HAP-1 (cell line): ENCODE measurements at regions not wholly inside any gene's neighbourhood (a gene's known extent, or its start where the extent isn't known, plus 50 kb on each side); places are given as distances from the start of the nearest gene placed in this dataset.

ENCODE experiments used
- DNase-seq, 2 experiments: peaks; one replicate each; pipeline ENCODE4 v3.0.0-alpha.2; 2016 to 2020; ENCODE audit warnings: low spot score in 2 of 2
- H3K27me3 ChIP-seq: fragments of 250-450 bp; sonication (Bioruptor Pico); 2 replicates; pipeline ENCODE4 v1.5.1; 2020; ENCODE audit warnings: low read depth, mild to moderate bottlenecking, moderate library complexity
- H3K36me3 ChIP-seq: fragments of 250-450 bp; sonication (Bioruptor Pico); replicated peaks from 2 replicates; pipeline ENCODE4 v1.5.1; 2020; ENCODE audit warnings: mild to moderate bottlenecking
- H3K4me1 ChIP-seq: fragments of 250-450 bp; sonication (Bioruptor Pico); 2 replicates; pipeline ENCODE4 v1.5.1; 2020; ENCODE audit warnings: mild to moderate bottlenecking
- H3K4me3 ChIP-seq: fragments of 250-450 bp; sonication (Bioruptor Pico); 2 replicates; pipeline ENCODE4 v1.5.1; 2020; ENCODE audit warnings: mild to moderate bottlenecking, moderate library complexity
- H3K9me3 ChIP-seq: fragments of 250-450 bp; sonication (Bioruptor Pico); 2 replicates; pipeline ENCODE4 v1.5.1; 2020; ENCODE audit warnings: mild to moderate bottlenecking, moderate library complexity
- in situ Hi-C: fragments of 300-500 bp; cut with MboI; formaldehyde crosslinking; loops from 3 replicates; pipeline ENCODE4 v1.14.3; 2020; ENCODE audit warnings: low sequenced_read_pairs, inconsistent platforms, mixed read lengths

- H3K36me3 ChIP-seq, result no peaks in the 10 kb centered on the region
- H3K4me1 ChIP-seq, result peaks cover 15% of the 10 kb centered on the region
- in situ Hi-C loops, result no loop called here
- H3K9me3 ChIP-seq, result 0 out of 2 replicates have a peak, but pooled peaks cover 2% of the 10 kb centered on the region
- no peak for DNase-seq
- H3K27me3 ChIP-seq, result no peaks in the 10 kb centered on the region
- no peak overlapping the region for H3K4me3 ChIP-seq
Observed at GRCh38 chr6:106894978-106895702, 79.4 kb downstream of the CD24 start.

- Histone ChIP-seq H3K27me3 (no peaks in the 10 kb centered on the region), H3K36me3 (no peaks in the 10 kb centered on the region), H3K4me1 (peaks cover 16% of the 10 kb centered on the region), H3K4me3 (no peak overlapping the region), H3K9me3 (0 out of 2 replicates have a peak, but pooled peaks cover 2% of the 10 kb centered on the region)
- DNase-seq, result no peak
- in situ Hi-C loops, result no loop called here
Observed at GRCh38 chr6:106892186-106892585, 82.3 kb downstream of the CD24 start.

GRCh38 chr6:106890447-106890846 lies 84.1 kb downstream of the CD24 start:
- no peak for DNase-seq
- no peaks in the 10 kb centered on the region for H3K27me3 ChIP-seq
- in situ Hi-C loops, result no loop called here
- H3K4me3 ChIP-seq, result no peak overlapping the region
- H3K9me3 ChIP-seq, result 0 out of 2 replicates have a peak, but pooled peaks cover 2% of the 10 kb centered on the region
- H3K4me1 ChIP-seq, result peaks cover 11% of the 10 kb centered on the region
- no peaks in the 10 kb centered on the region for H3K36me3 ChIP-seq

- Histone ChIP-seq H3K36me3 (no peaks in the 10 kb centered on the region), H3K4me1 (peaks cover 4% of the 10 kb centered on the region; the same call in 1 of the 2 replicates), H3K4me3 (no peak overlapping the region), H3K9me3 (no peaks in the 10 kb centered on the region), H3K27me3 (no peaks in the 10 kb centered on the region)
- no peak for DNase-seq
- in situ Hi-C loops, result no loop called here
Observed at GRCh38 chr6:106889692-106890091, 84.8 kb downstream of the CD24 start.

GRCh38 chr6:106886922-106887797 lies 87.4 kb downstream of the CD24 start:
- no peak overlapping the region for H3K4me3 ChIP-seq
- DNase-seq, result peak in 1 of 2 experiments; percentile 33
- H3K36me3 ChIP-seq, result no peaks in the 10 kb centered on the region
- peaks cover 4% of the 10 kb centered on the region; the same call in 1 of the 2 replicates for H3K4me1 ChIP-seq
- in situ Hi-C loops, result no loop called here
- no peaks in the 10 kb centered on the region for H3K27me3 ChIP-seq
- H3K9me3 ChIP-seq, result no peaks in the 10 kb centered on the region

- Histone ChIP-seq H3K9me3 (no peaks in the 10 kb centered on the region), H3K4me1 (peaks cover 6% of the 10 kb centered on the region), H3K36me3 (no peaks in the 10 kb centered on the region), H3K4me3 (no peak overlapping the region), H3K27me3 (no peaks in the 10 kb centered on the region)
- DNase-seq, result no peak
- in situ Hi-C loops, result no loop called here
Observed at GRCh38 chr6:106886081-106886843, 88.3 kb downstream of the CD24 start.

DNA sequence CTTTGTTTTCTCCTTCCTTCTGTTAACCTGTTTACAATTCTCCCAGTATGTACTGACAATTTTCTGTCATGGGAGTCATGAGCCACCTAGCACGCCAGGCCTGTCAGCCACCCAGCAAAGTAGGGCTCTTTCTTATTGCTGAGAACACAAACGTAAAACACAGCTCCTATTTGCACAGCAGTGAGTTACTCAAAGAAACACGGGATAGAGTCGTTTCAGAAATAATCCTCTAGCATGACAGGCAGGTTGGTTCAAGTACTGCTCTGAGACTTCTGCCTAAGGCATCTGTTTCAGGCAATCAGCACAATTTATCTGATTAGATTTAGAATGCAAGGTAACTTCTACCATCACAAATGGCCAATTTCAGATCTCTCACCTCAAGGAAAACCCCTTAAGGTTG lies 88.8 kb downstream of the CD24 start:
- in situ Hi-C loops, result no loop called here
- H3K27me3 ChIP-seq, result no peaks in the 10 kb centered on the region
- H3K4me1 ChIP-seq, result peaks cover 11% of the 10 kb centered on the region
- H3K36me3 ChIP-seq, result no peaks in the 10 kb centered on the region
- DNase-seq, result no peak
- no peak overlapping the region for H3K4me3 ChIP-seq
- no peaks in the 10 kb centered on the region for H3K9me3 ChIP-seq

DNA sequence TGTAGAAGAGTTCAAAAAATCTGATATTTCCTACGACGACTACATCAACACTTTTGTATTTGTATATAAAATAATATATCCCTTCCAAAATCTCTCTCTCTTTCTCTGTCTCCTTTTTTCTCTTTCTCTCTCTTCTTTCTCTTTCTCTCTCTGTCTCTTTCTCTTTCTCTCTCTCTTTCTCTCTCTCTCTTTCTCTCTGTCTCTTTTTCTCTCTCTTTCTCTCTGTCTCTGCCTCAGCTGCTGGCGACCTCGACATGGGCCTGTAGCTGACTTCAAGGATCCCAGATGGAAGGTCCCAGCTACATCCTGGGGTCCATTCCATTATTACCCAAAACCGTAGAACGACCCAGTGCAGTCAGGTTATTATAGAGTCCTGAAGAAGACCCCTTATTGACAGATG lies 90.0 kb downstream of the CD24 start:
- in situ Hi-C loops, result no loop called here
- Histone ChIP-seq H3K36me3 (no peaks in the 10 kb centered on the region), H3K9me3 (no peaks in the 10 kb centered on the region), H3K4me3 (no peak overlapping the region), H3K27me3 (no peaks in the 10 kb centered on the region), H3K4me1 (peaks cover 11% of the 10 kb centered on the region)
- no peak for DNase-seq

DNA sequence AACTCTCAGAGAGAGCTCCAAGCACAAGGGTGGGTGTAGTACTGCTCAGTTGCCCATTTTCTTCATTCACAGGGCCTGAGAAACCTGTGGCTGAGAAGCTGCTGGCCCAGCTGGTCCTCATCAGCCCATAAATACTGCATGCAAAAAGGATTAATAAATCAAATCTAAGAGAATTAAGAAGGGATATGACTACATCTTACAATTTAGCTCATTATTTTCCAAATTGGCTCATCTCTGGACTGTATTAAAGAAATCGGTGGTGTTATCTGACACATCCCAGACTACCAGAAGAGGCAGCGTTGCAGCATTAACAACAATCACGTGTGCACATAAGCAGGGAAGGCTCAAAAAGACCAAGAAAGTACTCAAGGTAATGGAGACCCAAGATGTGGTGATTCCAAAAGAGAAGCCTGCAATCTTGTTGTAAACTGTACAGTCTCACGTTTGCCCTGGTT lies 90.7 kb downstream of the CD24 start:
- Histone ChIP-seq H3K9me3 (no peaks in the 10 kb centered on the region), H3K27me3 (no peaks in the 10 kb centered on the region), H3K4me3 (no peak overlapping the region), H3K4me1 (peaks cover 11% of the 10 kb centered on the region), H3K36me3 (no peaks in the 10 kb centered on the region)
- peak in 1 of 2 experiments; percentile 20 for DNase-seq
- in situ Hi-C loops, result no loop called here

DNA sequence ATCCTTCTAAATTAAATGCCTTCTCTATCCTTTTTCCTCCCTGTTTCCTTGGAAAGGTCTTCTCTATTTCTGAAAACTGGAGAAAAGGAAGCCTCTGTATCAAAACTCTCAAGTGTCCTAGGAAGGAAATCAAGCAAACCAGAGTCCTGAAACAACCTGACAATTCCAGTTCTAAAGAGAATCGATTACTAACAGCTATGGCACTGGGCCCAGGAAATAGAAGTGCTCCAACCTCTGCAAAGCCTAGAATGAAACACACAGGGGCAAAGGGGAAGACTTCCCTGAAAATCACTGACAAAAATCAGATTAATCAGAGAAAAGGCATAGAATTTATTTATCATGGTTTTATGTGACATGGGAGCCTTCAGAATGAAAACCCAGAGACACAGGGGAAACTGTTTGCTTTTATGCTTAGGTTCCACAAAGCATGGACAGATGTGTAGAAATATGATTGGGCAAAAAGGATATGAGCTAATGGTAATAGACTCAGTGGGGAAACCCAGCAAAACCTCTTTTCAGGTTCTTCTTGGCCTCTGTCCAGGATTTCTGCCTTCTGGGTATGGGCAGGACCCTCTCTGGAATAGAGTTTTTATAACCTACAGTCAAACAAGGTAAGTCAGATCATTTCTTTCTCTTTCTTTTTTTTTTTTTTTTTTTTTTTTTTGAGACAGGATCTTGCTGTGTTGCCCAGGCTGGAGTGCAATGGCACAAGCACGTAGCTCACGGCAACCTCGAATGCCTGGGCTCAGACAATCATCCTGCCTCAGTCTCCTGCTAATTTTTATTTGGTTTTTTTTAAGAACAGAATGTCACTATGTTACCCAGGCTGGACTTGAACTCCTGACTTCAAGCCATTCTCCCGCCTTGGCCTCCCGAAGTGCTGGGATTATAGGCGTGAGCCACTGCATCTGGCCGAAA lies 91.7 kb downstream of the CD24 start:
- DNase-seq, result no peak

DNA sequence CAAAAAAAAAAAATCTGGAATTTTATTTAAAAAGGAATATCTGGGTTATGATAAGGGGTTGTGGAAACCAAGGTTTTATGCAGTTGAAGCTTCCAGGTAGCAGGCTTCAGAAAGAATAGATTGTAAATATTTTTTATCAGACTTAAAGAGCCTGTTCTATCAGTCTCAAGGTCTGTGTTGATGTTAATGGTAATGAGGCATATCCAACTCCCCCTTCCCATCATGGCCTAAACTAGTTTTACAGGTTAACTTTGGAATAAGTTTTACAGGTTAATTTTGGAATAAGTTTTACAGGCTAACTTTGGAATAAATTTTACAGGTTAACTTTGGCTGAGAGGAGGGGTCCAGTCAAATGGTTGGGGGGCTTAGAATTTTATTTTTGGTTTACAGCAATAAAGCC lies 92.4 kb downstream of the CD24 start:
- Histone ChIP-seq H3K9me3 (no peaks in the 10 kb centered on the region), H3K4me3 (no peak overlapping the region), H3K4me1 (peaks cover 9% of the 10 kb centered on the region), H3K27me3 (no peaks in the 10 kb centered on the region), H3K36me3 (no peaks in the 10 kb centered on the region)
- DNase-seq, result no peak
- in situ Hi-C loops, result no loop called here

More for the DNA sequence above, 91.7 kb downstream of the CD24 start:
- no peaks in the 10 kb centered on the region for H3K36me3 ChIP-seq
- peaks cover 11% of the 10 kb centered on the region for H3K4me1 ChIP-seq
- no peaks in the 10 kb centered on the region for H3K27me3 ChIP-seq
- no peak overlapping the region for H3K4me3 ChIP-seq
- no peaks in the 10 kb centered on the region for H3K9me3 ChIP-seq
- in situ Hi-C loops, result no loop called here

DNA sequence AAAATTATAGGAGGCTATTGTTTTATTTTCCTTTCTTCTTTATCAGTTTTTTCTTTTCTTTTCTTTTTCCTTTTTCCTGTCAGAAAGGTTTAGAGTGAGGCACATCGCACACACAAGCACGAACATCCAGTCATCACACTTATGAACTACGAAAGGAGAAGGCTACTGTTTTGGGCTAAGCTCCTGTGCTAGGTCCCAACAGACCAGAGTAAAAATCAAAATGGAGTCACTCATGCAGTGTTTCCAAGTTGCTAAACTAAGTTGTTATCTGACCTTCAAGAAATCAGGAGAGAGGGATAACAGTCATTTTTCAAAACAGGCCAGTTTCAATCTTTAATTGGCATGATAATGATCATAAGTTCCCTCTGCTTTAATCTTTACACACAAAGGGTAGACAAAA lies 93.6 kb downstream of the CD24 start:
- no peak for DNase-seq
- no peaks in the 10 kb centered on the region for H3K36me3 ChIP-seq
- peaks cover 7% of the 10 kb centered on the region for H3K4me1 ChIP-seq
- no peaks in the 10 kb centered on the region for H3K27me3 ChIP-seq
- in situ Hi-C loops, result no loop called here
- no peak overlapping the region for H3K4me3 ChIP-seq
- H3K9me3 ChIP-seq, result no peaks in the 10 kb centered on the region
